ENCODE measurements at regions not wholly inside any gene's neighbourhood (a gene's known extent, or its start where the extent isn't known, plus 50 kb on each side); places are given as distances from the start of the nearest gene placed in this dataset.

DNA sequence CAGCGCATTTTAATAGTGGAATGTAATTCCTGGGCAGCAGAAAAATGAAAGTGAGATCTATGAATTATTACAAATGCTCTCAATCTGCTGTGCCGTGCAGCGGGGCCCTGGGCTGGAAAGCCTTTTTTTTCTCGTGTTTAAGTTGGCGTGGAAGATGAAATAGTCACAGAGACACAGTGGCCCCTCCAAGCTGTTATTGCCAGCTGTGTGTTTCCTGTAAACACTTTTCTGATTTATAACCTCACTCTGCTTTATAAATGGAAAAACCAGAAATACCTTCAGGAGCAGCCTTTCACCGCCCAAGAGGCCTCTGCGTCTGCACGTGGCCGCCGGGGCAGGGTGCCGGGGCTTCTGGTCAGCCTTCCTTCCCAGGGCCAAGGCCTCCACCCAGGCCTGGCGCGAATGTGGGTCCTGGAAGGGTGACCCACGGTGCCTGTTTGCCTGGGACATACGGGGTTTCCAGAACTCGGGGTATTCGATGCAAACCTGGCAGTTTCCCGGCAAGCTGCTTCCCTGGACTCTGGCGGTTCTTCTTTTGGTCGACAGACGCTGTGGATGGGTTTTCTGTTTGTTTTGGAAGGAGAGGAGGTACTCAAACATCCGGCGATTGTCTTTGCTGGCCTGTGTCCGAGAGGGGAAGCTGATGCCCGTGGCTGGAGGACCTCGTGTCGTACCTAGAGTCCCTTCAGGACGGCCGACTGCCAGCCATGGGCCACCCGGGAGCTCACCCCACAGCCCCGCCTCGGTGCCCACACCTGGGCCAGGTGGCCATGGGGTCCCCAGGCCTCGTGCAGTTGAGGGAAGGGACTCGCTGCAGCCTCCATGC, 256.7 kb downstream of the PARP8 start:
- H3K27me3 Mint-ChIP-seq (ENCODE audit: low read depth): peaks cover 10% of the 10 kb centered on the region
- Histone ChIP-seq H3K18ac (ENCODE audit: insufficient read length, low read depth, low read length) (no peak overlapping the region), H3K4me2 (ENCODE audit: insufficient read depth, insufficient read length, low read length) (no peak overlapping the region), H3K79me1 (ENCODE audit: insufficient read depth, low read depth, low read length, poor library complexity, severe bottlenecking) (no peaks in the 10 kb centered on the region), H3K56ac (ENCODE audit: insufficient read length, low read depth, low read length) (no peak overlapping the region), H2BK5ac (ENCODE audit: insufficient read length, low read length) (no peak overlapping the region), H4K20me1 (ENCODE audit: control insufficient read depth, insufficient read depth, insufficient read length) (no peaks in the 10 kb centered on the region), H2BK15ac (ENCODE audit: low read depth, low read length) (no peak overlapping the region), H3K79me2 (ENCODE audit: insufficient read depth, low read length) (no peaks in the 10 kb centered on the region), H2BK120ac (ENCODE audit: low read depth, low read length, poor library complexity, severe bottlenecking) (no peak overlapping the region), H3K9ac (ENCODE audit: extremely low read depth, insufficient read length, low read length) (no peak overlapping the region), H3T11ph (ENCODE audit: low read length) (no peak overlapping the region), H4K8ac (replicated peaks; ENCODE audit: insufficient read length, low read depth, low read length) (no peak overlapping the region), H4K5ac (ENCODE audit: insufficient read length, low read depth, low read length) (no peak overlapping the region), H3K23me2 (ENCODE audit: insufficient read length, low read depth, low read length, poor library complexity, severe bottlenecking) (no peaks in the 10 kb centered on the region), H3K9me3 (ENCODE audit: control insufficient read depth, low read depth, low read length) (no peaks in the 10 kb centered on the region), H3K27ac (ENCODE audit: insufficient read length, low read depth, low read length) (no peak overlapping the region), H3K4ac (ENCODE audit: low read depth, low read length) (no peak overlapping the region), H2BK20ac (ENCODE audit: low read depth, low read length, poor library complexity, severe bottlenecking) (no peak overlapping the region), H4K91ac (ENCODE audit: insufficient read length, low read depth, low read length) (no peak overlapping the region), H2AK5ac (ENCODE audit: insufficient read length, low read length) (no peak overlapping the region), H3K4me1 (ENCODE audit: insufficient read depth, low read length) (no peaks in the 10 kb centered on the region), H2AFZ (ENCODE audit: low read length) (no peak overlapping the region), H2BK12ac (ENCODE audit: insufficient read length, low read depth, low read length) (no peak overlapping the region), H3K27me3 (ENCODE audit: insufficient read depth, low read length) (no peaks in the 10 kb centered on the region), H3K14ac (ENCODE audit: insufficient read depth, low read length) (no peak overlapping the region), H3K23ac (ENCODE audit: insufficient read length, low read depth, low read length) (no peak overlapping the region)
- no CpG with 5 or more reads among the region's 34 CpGs for WGBS (ENCODE audit: extremely low coverage, insufficient read length, low lambda C conversion rate)
- no peaks in the 10 kb centered on the region for H3K4me1 Mint-ChIP-seq
- H3K4me3 Mint-ChIP-seq: no peak overlapping the region
- H3K9me3 Mint-ChIP-seq: no peaks in the 10 kb centered on the region; a peak in 1 of 5 replicates
- no peak overlapping the region; a peak in 1 of 7 replicates for H3K27ac Mint-ChIP-seq
- TF ChIP-seq, protein P1, sequence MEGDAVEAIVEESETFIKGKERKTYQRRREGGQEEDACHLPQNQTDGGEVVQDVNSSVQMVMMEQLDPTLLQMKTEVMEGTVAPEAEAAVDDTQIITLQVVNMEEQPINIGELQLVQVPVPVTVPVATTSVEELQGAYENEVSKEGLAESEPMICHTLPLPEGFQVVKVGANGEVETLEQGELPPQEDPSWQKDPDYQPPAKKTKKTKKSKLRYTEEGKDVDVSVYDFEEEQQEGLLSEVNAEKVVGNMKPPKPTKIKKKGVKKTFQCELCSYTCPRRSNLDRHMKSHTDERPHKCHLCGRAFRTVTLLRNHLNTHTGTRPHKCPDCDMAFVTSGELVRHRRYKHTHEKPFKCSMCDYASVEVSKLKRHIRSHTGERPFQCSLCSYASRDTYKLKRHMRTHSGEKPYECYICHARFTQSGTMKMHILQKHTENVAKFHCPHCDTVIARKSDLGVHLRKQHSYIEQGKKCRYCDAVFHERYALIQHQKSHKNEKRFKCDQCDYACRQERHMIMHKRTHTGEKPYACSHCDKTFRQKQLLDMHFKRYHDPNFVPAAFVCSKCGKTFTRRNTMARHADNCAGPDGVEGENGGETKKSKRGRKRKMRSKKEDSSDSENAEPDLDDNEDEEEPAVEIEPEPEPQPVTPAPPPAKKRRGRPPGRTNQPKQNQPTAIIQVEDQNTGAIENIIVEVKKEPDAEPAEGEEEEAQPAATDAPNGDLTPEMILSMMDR (conservative IDR thresholded peaks at IDR 0.05): no peak; the same call in 2 of the 3 replicates
- H3K36me3 Mint-ChIP-seq (ENCODE audit: insufficient read depth in 1 of 3, low read depth in 3 of 3): no peaks in the 10 kb centered on the region
- DNase-seq: no peak
